ENCODE measurements at regions not wholly inside any gene's neighbourhood (a gene's known extent, or its start where the extent isn't known, plus 50 kb on each side); places are given as distances from the start of the nearest gene placed in this dataset.

GRCh38 chr15:99509686-99510461, 55.9 kb upstream of the MEF2A start:
- TF ChIP-seq ZBTB7A (IDR thresholded peaks at IDR 0.05; ENCODE audit: low read depth) (no peak), FOXM1 (IDR thresholded peaks at IDR 0.05; ENCODE audit: borderline replicate concordance, low read depth) (no peak), RAD21 (IDR thresholded peaks at IDR 0.05; ENCODE audit: low read depth) (no peak), USF1 (IDR thresholded peaks at IDR 0.05) (no peak), MAX (IDR thresholded peaks at IDR 0.05) (no peak), CEBPB (IDR thresholded peaks at IDR 0.05) (no peak), YY1 (IDR thresholded peaks at IDR 0.05; ENCODE audit: low read depth) (no peak), TAF1 (IDR thresholded peaks at IDR 0.05; ENCODE audit: low read depth) (no peak), CREB1 (IDR thresholded peaks at IDR 0.05; ENCODE audit: low read depth) (no peak), EGR1 (IDR thresholded peaks at IDR 0.05) (no peak), TCF12 (IDR thresholded peaks at IDR 0.05; ENCODE audit: low read depth) (no peak), NFIC (IDR thresholded peaks at IDR 0.05) (no peak), TEAD4 (IDR thresholded peaks at IDR 0.05) (no peak), EP300 (IDR thresholded peaks at IDR 0.05; ENCODE audit: borderline replicate concordance) (no peak)
- TF ChIP-seq, protein P1, sequence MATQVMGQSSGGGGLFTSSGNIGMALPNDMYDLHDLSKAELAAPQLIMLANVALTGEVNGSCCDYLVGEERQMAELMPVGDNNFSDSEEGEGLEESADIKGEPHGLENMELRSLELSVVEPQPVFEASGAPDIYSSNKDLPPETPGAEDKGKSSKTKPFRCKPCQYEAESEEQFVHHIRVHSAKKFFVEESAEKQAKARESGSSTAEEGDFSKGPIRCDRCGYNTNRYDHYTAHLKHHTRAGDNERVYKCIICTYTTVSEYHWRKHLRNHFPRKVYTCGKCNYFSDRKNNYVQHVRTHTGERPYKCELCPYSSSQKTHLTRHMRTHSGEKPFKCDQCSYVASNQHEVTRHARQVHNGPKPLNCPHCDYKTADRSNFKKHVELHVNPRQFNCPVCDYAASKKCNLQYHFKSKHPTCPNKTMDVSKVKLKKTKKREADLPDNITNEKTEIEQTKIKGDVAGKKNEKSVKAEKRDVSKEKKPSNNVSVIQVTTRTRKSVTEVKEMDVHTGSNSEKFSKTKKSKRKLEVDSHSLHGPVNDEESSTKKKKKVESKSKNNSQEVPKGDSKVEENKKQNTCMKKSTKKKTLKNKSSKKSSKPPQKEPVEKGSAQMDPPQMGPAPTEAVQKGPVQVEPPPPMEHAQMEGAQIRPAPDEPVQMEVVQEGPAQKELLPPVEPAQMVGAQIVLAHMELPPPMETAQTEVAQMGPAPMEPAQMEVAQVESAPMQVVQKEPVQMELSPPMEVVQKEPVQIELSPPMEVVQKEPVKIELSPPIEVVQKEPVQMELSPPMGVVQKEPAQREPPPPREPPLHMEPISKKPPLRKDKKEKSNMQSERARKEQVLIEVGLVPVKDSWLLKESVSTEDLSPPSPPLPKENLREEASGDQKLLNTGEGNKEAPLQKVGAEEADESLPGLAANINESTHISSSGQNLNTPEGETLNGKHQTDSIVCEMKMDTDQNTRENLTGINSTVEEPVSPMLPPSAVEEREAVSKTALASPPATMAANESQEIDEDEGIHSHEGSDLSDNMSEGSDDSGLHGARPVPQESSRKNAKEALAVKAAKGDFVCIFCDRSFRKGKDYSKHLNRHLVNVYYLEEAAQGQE (IDR thresholded peaks at IDR 0.05; ENCODE audit: low read depth), result no peak

DNA sequence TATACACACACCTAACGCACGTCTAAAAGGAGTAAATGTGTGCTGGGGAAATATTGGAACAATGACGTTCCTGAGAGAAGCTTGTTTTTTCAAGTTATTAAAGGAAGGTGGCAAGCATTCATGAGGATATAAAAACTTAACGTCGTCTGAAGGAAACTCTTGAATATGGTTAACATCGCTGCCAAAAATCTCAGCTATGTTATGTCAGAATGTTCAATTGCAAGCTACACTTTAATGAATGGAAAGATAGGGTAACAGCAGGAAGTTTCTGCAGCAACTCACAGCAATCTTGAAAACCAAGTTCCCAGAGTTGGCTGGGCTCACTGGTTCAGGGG, 54.3 kb upstream of the MEF2A start:
- TF ChIP-seq TEAD4 (IDR thresholded peaks at IDR 0.05) (no peak), USF1 (IDR thresholded peaks at IDR 0.05) (no peak), MAX (IDR thresholded peaks at IDR 0.05) (no peak), NFIC (IDR thresholded peaks at IDR 0.05) (no peak), TAF1 (IDR thresholded peaks at IDR 0.05; ENCODE audit: low read depth) (no peak), FOXM1 (IDR thresholded peaks at IDR 0.05; ENCODE audit: borderline replicate concordance, low read depth) (no peak), EGR1 (IDR thresholded peaks at IDR 0.05) (no peak), YY1 (IDR thresholded peaks at IDR 0.05; ENCODE audit: low read depth) (no peak), EP300 (IDR thresholded peaks at IDR 0.05; ENCODE audit: borderline replicate concordance) (no peak), RAD21 (IDR thresholded peaks at IDR 0.05; ENCODE audit: low read depth) (no peak), CREB1 (IDR thresholded peaks at IDR 0.05; ENCODE audit: low read depth) (no peak), ZBTB7A (IDR thresholded peaks at IDR 0.05; ENCODE audit: low read depth) (no peak), TCF12 (IDR thresholded peaks at IDR 0.05; ENCODE audit: low read depth) (no peak)
- TF ChIP-seq, protein P1 (IDR thresholded peaks at IDR 0.05; ENCODE audit: low read depth), result no peak

GRCh38 chr15:99511866-99512661, 53.7 kb upstream of the MEF2A start:
- TF ChIP-seq NFIC (IDR thresholded peaks at IDR 0.05) (no peak), EP300 (IDR thresholded peaks at IDR 0.05; ENCODE audit: borderline replicate concordance) (no peak), TAF1 (IDR thresholded peaks at IDR 0.05; ENCODE audit: low read depth) (no peak), TCF12 (IDR thresholded peaks at IDR 0.05; ENCODE audit: low read depth) (no peak), CEBPB (IDR thresholded peaks at IDR 0.05) (no peak), CREB1 (IDR thresholded peaks at IDR 0.05; ENCODE audit: low read depth) (no peak)
- TF ChIP-seq, protein P1 (IDR thresholded peaks at IDR 0.05; ENCODE audit: low read depth), result no peak

DNA sequence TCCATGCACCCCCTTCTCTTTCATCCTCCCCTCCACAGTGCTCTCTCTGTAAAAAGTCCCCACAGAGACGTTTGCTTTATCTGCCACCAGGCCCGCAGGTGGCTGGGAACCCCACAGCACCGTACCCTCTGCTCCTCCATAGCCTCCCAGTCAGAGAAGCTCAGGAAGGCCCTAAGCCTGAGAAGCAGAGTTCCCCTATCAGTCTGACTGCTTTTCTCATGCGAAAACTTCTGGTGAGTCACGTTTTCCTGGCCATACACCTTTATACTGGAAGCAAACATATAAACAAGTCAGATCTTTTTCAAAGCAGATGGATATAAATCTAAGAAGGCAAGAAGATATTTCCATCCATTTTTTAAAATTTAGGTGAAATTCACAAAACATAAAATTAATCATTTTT, 51.5 kb upstream of the MEF2A start:
- no peak for TF ChIP-seq FOXM1 (IDR thresholded peaks at IDR 0.05; ENCODE audit: borderline replicate concordance, low read depth)
- TF ChIP-seq RAD21 (IDR thresholded peaks at IDR 0.05; ENCODE audit: low read depth), result no peak
- no peak for TF ChIP-seq TAF1 (IDR thresholded peaks at IDR 0.05; ENCODE audit: low read depth)
- TF ChIP-seq TCF12 (IDR thresholded peaks at IDR 0.05; ENCODE audit: low read depth), result no peak
- no peak for TF ChIP-seq TEAD4 (IDR thresholded peaks at IDR 0.05)
- no peak for TF ChIP-seq EP300 (IDR thresholded peaks at IDR 0.05; ENCODE audit: borderline replicate concordance)
- TF ChIP-seq, protein P1 (IDR thresholded peaks at IDR 0.05; ENCODE audit: low read depth), result no peak
- no peak for TF ChIP-seq USF1 (IDR thresholded peaks at IDR 0.05)
- TF ChIP-seq ZBTB7A (IDR thresholded peaks at IDR 0.05; ENCODE audit: low read depth), result no peak
- TF ChIP-seq EGR1 (IDR thresholded peaks at IDR 0.05), result no peak
- no peak for TF ChIP-seq NFIC (IDR thresholded peaks at IDR 0.05)
- TF ChIP-seq MAX (IDR thresholded peaks at IDR 0.05), result no peak
- no peak for TF ChIP-seq CEBPB (IDR thresholded peaks at IDR 0.05)
- TF ChIP-seq CREB1 (IDR thresholded peaks at IDR 0.05; ENCODE audit: low read depth), result no peak
- TF ChIP-seq YY1 (IDR thresholded peaks at IDR 0.05; ENCODE audit: low read depth), result no peak

Measured in Ishikawa (cell line).